ENCODE measurements at regions not wholly inside any gene's neighbourhood (a gene's known extent, or its start where the extent isn't known, plus 50 kb on each side); places are given as distances from the start of the nearest gene placed in this dataset.

GRCh38 chr15:87429754-87430153, 826.8 kb downstream of the NTRK3 start:
- TF ChIP-seq, protein P1, sequence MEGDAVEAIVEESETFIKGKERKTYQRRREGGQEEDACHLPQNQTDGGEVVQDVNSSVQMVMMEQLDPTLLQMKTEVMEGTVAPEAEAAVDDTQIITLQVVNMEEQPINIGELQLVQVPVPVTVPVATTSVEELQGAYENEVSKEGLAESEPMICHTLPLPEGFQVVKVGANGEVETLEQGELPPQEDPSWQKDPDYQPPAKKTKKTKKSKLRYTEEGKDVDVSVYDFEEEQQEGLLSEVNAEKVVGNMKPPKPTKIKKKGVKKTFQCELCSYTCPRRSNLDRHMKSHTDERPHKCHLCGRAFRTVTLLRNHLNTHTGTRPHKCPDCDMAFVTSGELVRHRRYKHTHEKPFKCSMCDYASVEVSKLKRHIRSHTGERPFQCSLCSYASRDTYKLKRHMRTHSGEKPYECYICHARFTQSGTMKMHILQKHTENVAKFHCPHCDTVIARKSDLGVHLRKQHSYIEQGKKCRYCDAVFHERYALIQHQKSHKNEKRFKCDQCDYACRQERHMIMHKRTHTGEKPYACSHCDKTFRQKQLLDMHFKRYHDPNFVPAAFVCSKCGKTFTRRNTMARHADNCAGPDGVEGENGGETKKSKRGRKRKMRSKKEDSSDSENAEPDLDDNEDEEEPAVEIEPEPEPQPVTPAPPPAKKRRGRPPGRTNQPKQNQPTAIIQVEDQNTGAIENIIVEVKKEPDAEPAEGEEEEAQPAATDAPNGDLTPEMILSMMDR (IDR thresholded peaks at IDR 0.05), result no peak
- no peak for TF ChIP-seq POLR2AphosphoS5 (IDR thresholded peaks at IDR 0.05)
- TF ChIP-seq POLR2A (IDR thresholded peaks at IDR 0.05), result no peak

Data from breast epithelium (tissue), 3 donors.